ENCODE measurements at regions not wholly inside any gene's neighbourhood (a gene's known extent, or its start where the extent isn't known, plus 50 kb on each side); places are given as distances from the start of the nearest gene placed in this dataset.

DNA sequence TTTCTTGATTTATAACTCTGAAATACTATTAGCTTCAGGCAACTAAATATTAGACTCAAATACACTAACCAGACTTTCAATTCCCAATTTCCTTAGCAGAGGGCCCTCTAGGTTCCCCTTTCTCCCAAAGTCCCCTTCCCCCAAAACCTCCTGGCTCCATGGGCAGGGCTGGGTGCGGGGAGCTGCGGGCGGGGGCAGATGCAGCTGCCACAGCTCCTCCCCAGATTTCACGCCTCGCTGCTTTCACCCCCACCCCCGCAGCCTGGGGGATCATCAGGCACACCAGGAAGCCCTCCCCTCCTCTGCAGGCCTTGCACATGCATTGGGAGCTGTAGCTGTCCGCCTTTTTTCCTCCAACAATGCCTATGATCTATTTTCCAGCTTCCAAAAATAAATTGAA is 82.8 kb upstream of the SPATA31C2 start:
- dilution Hi-C loops (cut with MboI; ENCODE audit: extremely low pct_ligation_motif_present, low sequenced_read_pairs) = no loop called here

DNA sequence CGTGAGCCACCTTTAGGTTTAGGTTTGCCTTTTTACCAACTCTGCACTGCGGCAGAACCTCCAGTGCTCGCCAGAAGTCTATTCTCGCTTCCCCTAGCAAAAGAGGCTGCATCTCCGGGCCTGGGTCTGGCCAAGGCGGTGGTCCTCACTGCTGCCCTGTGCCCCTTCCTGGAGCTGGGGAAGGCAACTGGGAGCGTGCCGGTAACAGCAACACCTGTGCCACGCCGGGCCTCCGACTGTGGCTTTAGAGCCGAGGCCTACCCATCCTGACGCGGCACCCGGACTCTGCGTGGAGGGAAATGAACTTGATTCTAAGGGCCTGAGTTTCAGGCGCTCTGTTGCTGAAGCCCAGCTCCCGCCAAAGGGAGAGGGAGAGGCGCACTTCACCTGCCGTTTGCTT is 82.4 kb upstream of the SPATA31C2 start:
- H3K27ac ChIP-seq (ENCODE audit: control insufficient read depth, insufficient read depth, low read length) = no peak overlapping the region
- TF ChIP-seq EZH2 (IDR thresholded peaks at IDR 0.05; ENCODE audit: low read length) = no peak
- TF ChIP-seq, protein P1, sequence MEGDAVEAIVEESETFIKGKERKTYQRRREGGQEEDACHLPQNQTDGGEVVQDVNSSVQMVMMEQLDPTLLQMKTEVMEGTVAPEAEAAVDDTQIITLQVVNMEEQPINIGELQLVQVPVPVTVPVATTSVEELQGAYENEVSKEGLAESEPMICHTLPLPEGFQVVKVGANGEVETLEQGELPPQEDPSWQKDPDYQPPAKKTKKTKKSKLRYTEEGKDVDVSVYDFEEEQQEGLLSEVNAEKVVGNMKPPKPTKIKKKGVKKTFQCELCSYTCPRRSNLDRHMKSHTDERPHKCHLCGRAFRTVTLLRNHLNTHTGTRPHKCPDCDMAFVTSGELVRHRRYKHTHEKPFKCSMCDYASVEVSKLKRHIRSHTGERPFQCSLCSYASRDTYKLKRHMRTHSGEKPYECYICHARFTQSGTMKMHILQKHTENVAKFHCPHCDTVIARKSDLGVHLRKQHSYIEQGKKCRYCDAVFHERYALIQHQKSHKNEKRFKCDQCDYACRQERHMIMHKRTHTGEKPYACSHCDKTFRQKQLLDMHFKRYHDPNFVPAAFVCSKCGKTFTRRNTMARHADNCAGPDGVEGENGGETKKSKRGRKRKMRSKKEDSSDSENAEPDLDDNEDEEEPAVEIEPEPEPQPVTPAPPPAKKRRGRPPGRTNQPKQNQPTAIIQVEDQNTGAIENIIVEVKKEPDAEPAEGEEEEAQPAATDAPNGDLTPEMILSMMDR (optimal IDR thresholded peaks at IDR 0.05 in 1 of 3, IDR thresholded peaks at IDR 0.05 in 1 of 3, conservative IDR thresholded peaks at IDR 0.05 in 1 of 3; ENCODE audit: extremely low read depth in 1 of 3, insufficient read depth in 2 of 3, low read length in 3 of 3) = no peak
- no peak overlapping the region for H2AFZ ChIP-seq (ENCODE audit: control insufficient read depth, low read length)
- no peak overlapping the region for H3K9ac ChIP-seq (ENCODE audit: control insufficient read depth, extremely low read depth, insufficient read depth, low read length)
- dilution Hi-C loops (cut with MboI; ENCODE audit: extremely low pct_ligation_motif_present, low sequenced_read_pairs) = no loop called here
- no peaks in the 10 kb centered on the region for H3K36me3 ChIP-seq (ENCODE audit: control insufficient read depth in 2 of 2, extremely low read depth in 1 of 2, insufficient read depth in 2 of 2, low read length in 2 of 2)
- no peaks in the 10 kb centered on the region for H4K20me1 ChIP-seq (ENCODE audit: control insufficient read depth, extremely low read depth, insufficient read depth, low read length)
- no peaks in the 10 kb centered on the region for H3K4me1 ChIP-seq (ENCODE audit: control insufficient read depth, extremely low read depth, insufficient read depth, low read length)
- H3K27me3 ChIP-seq (ENCODE audit: control insufficient read depth, extremely low read depth, insufficient read depth, low read length) = no peaks in the 10 kb centered on the region
- no peak overlapping the region for H3K4me2 ChIP-seq (ENCODE audit: control insufficient read depth, extremely low read depth, insufficient read depth, low read depth, low read length)
- no peak for DNase-seq (ENCODE audit: low read depth, low spot score)
- H3K9me3 ChIP-seq (ENCODE audit: control insufficient read depth, low read depth, low read length) = no peaks in the 10 kb centered on the region
- H3K4me3 ChIP-seq (ENCODE audit: control insufficient read depth in 2 of 3, extremely low read depth in 1 of 3, insufficient read depth in 2 of 3, low read depth in 1 of 3, low read length in 3 of 3) = no peak overlapping the region
- no peak for FAIRE-seq
- no peaks in the 10 kb centered on the region for H3K9me1 ChIP-seq (ENCODE audit: control insufficient read depth, extremely low read depth, insufficient read depth, low read length)
- no peaks in the 10 kb centered on the region for H3K79me2 ChIP-seq (ENCODE audit: control insufficient read depth, insufficient read depth, low read length)

More for the DNA sequence above, 82.8 kb upstream of the SPATA31C2 start:
- FAIRE-seq = no peak
- no peak for DNase-seq (ENCODE audit: low read depth, low spot score)
- Histone ChIP-seq H4K20me1 (ENCODE audit: control insufficient read depth, extremely low read depth, insufficient read depth, low read length) (no peaks in the 10 kb centered on the region), H2AFZ (ENCODE audit: control insufficient read depth, low read length) (no peak overlapping the region), H3K9me1 (ENCODE audit: control insufficient read depth, extremely low read depth, insufficient read depth, low read length) (no peaks in the 10 kb centered on the region), H3K9me3 (ENCODE audit: control insufficient read depth, low read depth, low read length) (no peaks in the 10 kb centered on the region), H3K4me2 (ENCODE audit: control insufficient read depth, extremely low read depth, insufficient read depth, low read depth, low read length) (no peak overlapping the region), H3K4me3 (ENCODE audit: control insufficient read depth in 2 of 3, extremely low read depth in 1 of 3, insufficient read depth in 2 of 3, low read depth in 1 of 3, low read length in 3 of 3) (no peak overlapping the region), H3K27ac (ENCODE audit: control insufficient read depth, insufficient read depth, low read length) (no peak overlapping the region), H3K79me2 (ENCODE audit: control insufficient read depth, insufficient read depth, low read length) (no peaks in the 10 kb centered on the region), H3K4me1 (ENCODE audit: control insufficient read depth, extremely low read depth, insufficient read depth, low read length) (no peaks in the 10 kb centered on the region), H3K27me3 (ENCODE audit: control insufficient read depth, extremely low read depth, insufficient read depth, low read length) (no peaks in the 10 kb centered on the region), H3K9ac (ENCODE audit: control insufficient read depth, extremely low read depth, insufficient read depth, low read length) (no peak overlapping the region), H3K36me3 (ENCODE audit: control insufficient read depth in 2 of 2, extremely low read depth in 1 of 2, insufficient read depth in 2 of 2, low read length in 2 of 2) (no peaks in the 10 kb centered on the region)
- TF ChIP-seq EZH2 (IDR thresholded peaks at IDR 0.05; ENCODE audit: low read length) = no peak
- TF ChIP-seq, protein P1 (optimal IDR thresholded peaks at IDR 0.05 in 1 of 3, IDR thresholded peaks at IDR 0.05 in 1 of 3, conservative IDR thresholded peaks at IDR 0.05 in 1 of 3; ENCODE audit: extremely low read depth in 1 of 3, insufficient read depth in 2 of 3, low read length in 3 of 3) = no peak

All from keratinocyte (primary cell).